Endothelial cell of umbilical vein (primary cell): ENCODE measurements at regions not wholly inside any gene's neighbourhood (a gene's known extent, or its start where the extent isn't known, plus 50 kb on each side); places are given as distances from the start of the nearest gene placed in this dataset.

ENCODE experiments used
- BruUV-seq: library from RNA; stranded (reverse); fragments of 400-500 nt; replicated peaks from 2 replicates; lab custom pipeline; 2021; lab: Mats Ljungman, UMichigan
- CTCF ChIA-PET: fragments of 300-600, 350-600 bp; sonication (Branson Sonifier 250); formaldehyde crosslinking; loops from one replicate; lab custom pipeline; 2021; ENCODE audit warnings: antibody characterized with exemption, inconsistent platforms; lab: Charles Lee
- POLR2A ChIA-PET: fragments of 300-600, 350-600 bp; sonication (Branson Sonifier 250); formaldehyde crosslinking; loops from one replicate; lab custom pipeline; 2021; ENCODE audit warnings: antibody characterized with exemption, inconsistent platforms; lab: Charles Lee
- DNase-seq: peaks from one replicate; pipeline ENCODE4 v3.0.0-alpha.2; 2011; ENCODE audit warnings: low read depth, low spot score
- FAIRE-seq: peaks from 2 replicates; lab custom pipeline; 2011; peaks lifted over from hg19 to GRCh38; lab: Jason Lieb, UNC
- H2AFZ ChIP-seq: 2 replicates; pipeline ENCODE4 v1.6.0; 2012; ENCODE audit warnings: low read depth, low read length, control low read depth, inconsistent platforms
- H3K27ac ChIP-seq: 2 replicates; pipeline ENCODE4 v1.5.1; 2011; ENCODE audit warnings: low read depth, mild to moderate bottlenecking, control low read depth, low read length, moderate library complexity; ENCODE audit not compliant: insufficient read depth
- H3K27me3 ChIP-seq, 2 experiments: 2 replicates each; pipeline versions ENCODE4 v1.6.0 to v1.6.1; 2011; ENCODE audit warnings: low read length in 2 of 2, mixed read lengths in 1 of 2; ENCODE audit not compliant: control insufficient read depth in 2 of 2, insufficient read depth in 2 of 2
- H3K36me3 ChIP-seq, 2 experiments: 2 replicates in 1 of 2; 3 replicates in 1 of 2; pipeline ENCODE4 v1.5.1; 2011; ENCODE audit warnings: low read length in 2 of 2, mild to moderate bottlenecking in 1 of 2, moderate library complexity in 1 of 2; ENCODE audit not compliant: control insufficient read depth in 2 of 2, insufficient read depth in 2 of 2; ENCODE audit errors: extremely low read depth in 1 of 2
- H3K4me1 ChIP-seq: 3 replicates; pipeline ENCODE4 v1.5.1; 2011; ENCODE audit warnings: mild to moderate bottlenecking, low read length; ENCODE audit not compliant: control insufficient read depth, insufficient read depth; ENCODE audit errors: extremely low read depth
- H3K4me2 ChIP-seq: 2 replicates; pipeline ENCODE4 v1.6.1; 2011; ENCODE audit warnings: low read length, control low read depth, mixed read lengths; ENCODE audit not compliant: insufficient read depth
- H3K4me3 ChIP-seq, 3 experiments: fragments of 200-600 bp in 1 of 3; sonication (generic), shearing (Covaris generic) in 1 of 3; replicated peaks in 1 of 3; 2 replicates each; pipeline ENCODE4 v1.5.1; 2011 to 2016; ENCODE audit warnings: control low read depth in 3 of 3, low read length in 3 of 3, mild to moderate bottlenecking in 2 of 3, inconsistent platforms in 1 of 3, low read depth in 1 of 3, moderate library complexity in 1 of 3; ENCODE audit not compliant: insufficient read depth in 1 of 3
- H3K79me2 ChIP-seq: 2 replicates; pipeline ENCODE4 v1.6.0; 2012; ENCODE audit warnings: low read length, inconsistent platforms; ENCODE audit not compliant: control insufficient read depth, insufficient read depth
- H3K9ac ChIP-seq: replicated peaks from 2 replicates; pipeline ENCODE3; 2011; ENCODE audit warnings: low read length, control low read depth; ENCODE audit not compliant: insufficient read depth; ENCODE audit errors: extremely low read depth
- H3K9me1 ChIP-seq: replicated peaks from 3 replicates; pipeline ENCODE4 v1.6.0; 2011; ENCODE audit warnings: mild to moderate bottlenecking, low read length; ENCODE audit not compliant: control insufficient read depth, insufficient read depth; ENCODE audit errors: extremely low read depth
- H3K9me3 ChIP-seq: replicated peaks from 2 replicates; pipeline ENCODE4 v1.5.1; 2012; ENCODE audit warnings: low read length, inconsistent platforms; ENCODE audit not compliant: control insufficient read depth, insufficient read depth
- H4K20me1 ChIP-seq: replicated peaks from 2 replicates; pipeline ENCODE3; 2011; ENCODE audit warnings: mild to moderate bottlenecking, low read length; ENCODE audit not compliant: control insufficient read depth, insufficient read depth; ENCODE audit errors: extremely low read depth
- CTCF ChIP-seq, 2 donors: IDR thresholded peaks; 1 replicate in 1 of 2; 2 replicates in 1 of 2; pipeline ENCODE4 v1.5.1; 2011; ENCODE audit warnings: low read length in 2 of 2, mild to moderate bottlenecking in 2 of 2, moderate library complexity in 2 of 2, control low read depth in 1 of 2, inconsistent platforms in 1 of 2, low read depth in 1 of 2; ENCODE audit not compliant: insufficient read depth in 1 of 2; ENCODE audit errors: extremely low read depth in 1 of 2
- EZH2 ChIP-seq: IDR thresholded peaks from 2 replicates; pipeline ENCODE4 v1.6.1; 2012; ENCODE audit warnings: borderline replicate concordance, low read depth, mild to moderate bottlenecking, moderate library complexity, low read length, inconsistent platforms; ENCODE audit not compliant: severe bottlenecking
- GATA2 ChIP-seq: IDR thresholded peaks from 2 replicates; pipeline ENCODE4 v1.7.0; 2011; ENCODE audit warnings: low read depth, mild to moderate bottlenecking, moderate library complexity, mixed read lengths, low read length; ENCODE audit not compliant: insufficient read length, insufficient read depth
- MAX ChIP-seq: IDR thresholded peaks from 2 replicates; pipeline ENCODE4 v1.6.1; 2011; ENCODE audit not compliant: insufficient read depth, insufficient read length
- POLR2A ChIP-seq: IDR thresholded peaks from 2 replicates; pipeline ENCODE4 v1.6.1; 2012; ENCODE audit warnings: low read depth, mild to moderate bottlenecking, control low read depth, low read length
- POLR2AphosphoS5 ChIP-seq: IDR thresholded peaks from 2 replicates; pipeline ENCODE4 v1.6.1; 2012; ENCODE audit warnings: low read depth, mild to moderate bottlenecking, control low read depth, low read length, moderate library complexity; ENCODE audit not compliant: insufficient read depth
- dilution Hi-C: fragments of 300-500 bp; cut with MboI; formaldehyde crosslinking; loops from one replicate; pipeline ENCODE4 v1.15.0; 2019; ENCODE audit warnings: low sequenced_read_pairs; ENCODE audit not compliant: extremely low pct_ligation_motif_present
- intact Hi-C: fragments of 100-400 bp; cut with micrococcal nuclease; formaldehyde crosslinking; loops from one replicate; pipeline ENCODE4 v1.10.0; 2022

- FAIRE-seq, result peak; percentile 21
- no TSS peak for BruUV-seq
- H2AFZ ChIP-seq, result peak overlapping the region; percentile 31
- H3K9me1 ChIP-seq, result no peaks in the 10 kb centered on the region
- H3K9me3 ChIP-seq, result no peaks in the 10 kb centered on the region
- peak; percentile 20 for DNase-seq
- H3K4me3 ChIP-seq, result no peak overlapping the region
- H3K4me1 ChIP-seq, result peaks cover 59% of the 10 kb centered on the region
- H3K9ac ChIP-seq, result no peak overlapping the region
- no peaks in the 10 kb centered on the region for H3K36me3 ChIP-seq
- H3K27me3 ChIP-seq, result no peaks in the 10 kb centered on the region
- H3K79me2 ChIP-seq, result no peaks in the 10 kb centered on the region
- no peak overlapping the region for H3K4me2 ChIP-seq
- ChIA-PET CTCF (interaction anchor here (0.9 to 2.9 kb wide), 6 partner anchors 10 to 530 kb away, joined by 3 to 34 read pairs (median 6); partner anchors contain the start of genes SLC38A6 and TRMT5), POLR2A (interaction anchor here (1.1 to 1.5 kb wide), 2 partner anchors 83 to 206 kb away, joined by 4 to 5 read pairs; partner anchors contain the start of genes SLC38A6 and TRMT5)
- H3K27ac ChIP-seq, result no peak overlapping the region
- H4K20me1 ChIP-seq, result no peaks in the 10 kb centered on the region
- intact Hi-C loops, result loop anchor here (5.0 kb wide), 1 partner anchor 449 kb away; no protein-coding TSS in a partner anchor
- dilution Hi-C loops, result no loop called here
- TF ChIP-seq POLR2AphosphoS5, result no peak
- no peak for TF ChIP-seq POLR2A
- TF ChIP-seq CTCF (IDR thresholded peaks at IDR 0.05; ENCODE audit: extremely low read depth in 1 of 2, insufficient read depth in 1 of 2, low read depth in 1 of 2, low read length in 2 of 2), result no peak
- no peak for TF ChIP-seq MAX
- TF ChIP-seq GATA2, result no peak
- TF ChIP-seq EZH2, result no peak
These were observed 94.6 kb downstream of the TMEM30B start for GRCh38 chr14:61186341-61187195.
